Heart left ventricle (tissue), 16 donors: ENCODE measurements at regions not wholly inside any gene's neighbourhood (a gene's known extent, or its start where the extent isn't known, plus 50 kb on each side); places are given as distances from the start of the nearest gene placed in this dataset.

Experiments used
- ATAC-seq, 4 donors: fragments of 200-7000 bp; cut with Tn5 transposase; one replicate each; pipeline ENCODE4 v1.9.1; 2020 to 2022; ENCODE audit warnings: moderate library complexity in 4 of 4, mild to moderate bottlenecking in 3 of 4, moderate number of reproducible peaks in 1 of 4
- DNase-seq, 5 donors: peaks; one replicate each; pipeline ENCODE4 v3.0.0-alpha.2; 2020
- H3K27ac ChIP-seq, 12 donors: fragments of 200-600 bp; sonication (generic) in 4 of 12; one replicate each; pipeline versions ENCODE4 v1.5.0 to v1.8.0; 2016 to 2022; ENCODE audit warnings: mild to moderate bottlenecking in 2 of 12
- H3K27me3 ChIP-seq, 9 donors: fragments of 200-600 bp; sonication (generic) in 2 of 9; one replicate each; pipeline versions ENCODE4 v1.5.1 to v1.8.0; 2016 to 2022; ENCODE audit warnings: mild to moderate bottlenecking in 3 of 9
- H3K36me3 ChIP-seq, 9 donors: fragments of 200-600 bp; sonication (generic) in 2 of 9; one replicate each; pipeline versions ENCODE4 v1.5.0 to v1.8.0; 2018 to 2022; ENCODE audit warnings: mild to moderate bottlenecking in 2 of 9
- H3K4me1 ChIP-seq, 12 donors: fragments of 200-600 bp; sonication (generic) in 4 of 12; one replicate each; pipeline versions ENCODE4 v1.5.0 to v1.8.0; 2016 to 2022; ENCODE audit warnings: mild to moderate bottlenecking in 3 of 12
- H3K4me3 ChIP-seq, 12 donors: fragments of 200-600 bp; sonication (generic) in 4 of 12; one replicate each; pipeline versions ENCODE4 v1.5.0 to v1.8.0; 2017 to 2022; ENCODE audit warnings: mild to moderate bottlenecking in 9 of 12, moderate library complexity in 4 of 12
- H3K9me3 ChIP-seq, 12 donors: fragments of 200-600 bp; sonication (generic) in 4 of 12; one replicate each; pipeline versions ENCODE4 v1.5.0 to v1.8.0; 2016 to 2022; ENCODE audit warnings: mild to moderate bottlenecking in 1 of 12
- CTCF ChIP-seq, 12 donors: fragments of 200-600 bp; sonication (generic) in 4 of 12; IDR thresholded peaks; one replicate each; pipeline versions ENCODE4 v1.5.0 to v1.8.0; 2018 to 2022; ENCODE audit warnings: antibody characterized with exemption in 12 of 12, mild to moderate bottlenecking in 5 of 12
- POLR2A ChIP-seq, 2 donors: fragments of 450-650 bp; IDR thresholded peaks; one replicate each; pipeline ENCODE4 v1.6.1; 2017; ENCODE audit warnings: antibody characterized with exemption in 2 of 2, mild to moderate bottlenecking in 2 of 2, moderate library complexity in 2 of 2
- WGBS, 4 donors: extraction: QIAGEN DNeasy Blood & Tissue Kit in 2 of 4; methylation state at CpG; one replicate each; pipeline versions ENCODE4 v1.1.5 to v1.1.7; 2013 to 2018; 5-methylcytosine and 5-hydroxymethylcytosine counted together
- intact Hi-C, 10 donors: fragments of 100-400 bp; cut with DNase I; formaldehyde crosslinking; loops; one replicate each; pipeline versions ENCODE4 v1.11.1 to v1.14.2; 2022
- donor health status: ischemic (EF 13 %, LVEDD 7.1; RV severe dilation, severe dysfunction).
- donor health status: healthy with polysubstance abuse.
- donor health status: DM: no; HTN: yes; CAD: no.
- donor health status: DM: no; HTN: no; CAD: no.
- donor health status: ischemic (EF 25% LVEDD 6.9; RV normal size, moderate dysfunction).
- donor health status: ischemic (EF 25% LVEDD 5.7; RV mildly dilated, moderate dysfunction).
- donor health status: healthy.
- donor health status: DM: yes; HTN: yes; CAD: no.
- donor health status: ischemic (EF 35%, LVEDD 5.7; RV mildly dilated, moderate dysfunction).
- donor health status: nonischemic (EF 11% LVEDD 7.7; RV severe dilation, severe dysfunction).
- donor health status: DM: yes; HTN: yes; CAD: no.
- donor health status: PGD.
- donor health status: ischemic (EF 29% LVEDD 5.4; RV normal size, mild dysfunction).
- donor health status: nonischemic (EF 23%, LVEDD 6.1; RV moderate dilation, normal function).

GRCh38 chr11:38990139-38990538 lies 2392.1 kb upstream of the RAG2 start:
- DNase-seq, result no peak
- Histone ChIP-seq H3K9me3 (peaks cover 0 to 9% (median 0%) of the 10 kb centered on the region in 12 donors), H3K4me1 (no peaks in the 10 kb centered on the region), H3K27ac (no peak overlapping the region), H3K36me3 (no peaks in the 10 kb centered on the region), H3K27me3 (no peaks in the 10 kb centered on the region), H3K4me3 (no peak overlapping the region)
- 70 to 71% (median 70%) methylated on average over 5 of the region's 5 CpGs for WGBS, 4 donors
- no peak for TF ChIP-seq CTCF (IDR thresholded peaks at IDR 0.05)
- no peak for TF ChIP-seq POLR2A (IDR thresholded peaks at IDR 0.05)
- no peak for ATAC-seq
- intact Hi-C loops, result no loop called here

GRCh38 chr11:38988908-38989307 lies 2390.9 kb upstream of the RAG2 start:
- H3K27ac ChIP-seq, result no peak overlapping the region
- H3K4me1 ChIP-seq, result no peaks in the 10 kb centered on the region
- TF ChIP-seq CTCF (IDR thresholded peaks at IDR 0.05) (no peak), POLR2A (IDR thresholded peaks at IDR 0.05) (no peak)
- DNase-seq (no peak), ATAC-seq (no peak)
- H3K27me3 ChIP-seq, result no peaks in the 10 kb centered on the region
- 57 to 74% (median 69%) methylated on average over 3 to 4 of the region's 4 CpGs for WGBS, 4 donors
- peaks cover 0 to 20% (median 4%) of the 10 kb centered on the region in 12 donors for H3K9me3 ChIP-seq
- intact Hi-C loops, result no loop called here
- H3K4me3 ChIP-seq, result no peak overlapping the region
- H3K36me3 ChIP-seq, result no peaks in the 10 kb centered on the region

- WGBS, 4 donors, result 75 to 83% (median 77%) methylated on average over 1 of the region's 1 CpG
- DNase-seq, result no peak
- no peak overlapping the region for H3K27ac ChIP-seq
- intact Hi-C loops, result no loop called here
- no peaks in the 10 kb centered on the region for H3K36me3 ChIP-seq
- ATAC-seq, result no peak
- no peaks in the 10 kb centered on the region for H3K9me3 ChIP-seq
- no peak overlapping the region for H3K4me3 ChIP-seq
- no peak for TF ChIP-seq POLR2A (IDR thresholded peaks at IDR 0.05)
- no peak for TF ChIP-seq CTCF (IDR thresholded peaks at IDR 0.05)
- H3K4me1 ChIP-seq, result no peaks in the 10 kb centered on the region
- no peaks in the 10 kb centered on the region for H3K27me3 ChIP-seq
These were observed 2374.2 kb upstream of the RAG2 start for GRCh38 chr11:38972220-38972619.

GRCh38 chr11:38971141-38971540 lies 2373.1 kb upstream of the RAG2 start:
- no peak overlapping the region for H3K27ac ChIP-seq
- intact Hi-C loops, result no loop called here
- no peak overlapping the region for H3K4me3 ChIP-seq
- TF ChIP-seq POLR2A (IDR thresholded peaks at IDR 0.05) (no peak), CTCF (IDR thresholded peaks at IDR 0.05) (no peak)
- H3K36me3 ChIP-seq, result no peaks in the 10 kb centered on the region
- ATAC-seq (no peak), DNase-seq (no peak)
- H3K4me1 ChIP-seq, result no peaks in the 10 kb centered on the region
- H3K9me3 ChIP-seq, result no peaks in the 10 kb centered on the region
- no peaks in the 10 kb centered on the region for H3K27me3 ChIP-seq
- 84 to 92% (median 88%) methylated on average over 6 of the region's 6 CpGs for WGBS, 4 donors
